Right atrium auricular region (tissue), 2 donors: ENCODE measurements at regions not wholly inside any gene's neighbourhood (a gene's known extent, or its start where the extent isn't known, plus 50 kb on each side); places are given as distances from the start of the nearest gene placed in this dataset.

Source experiments
- DNase-seq: peaks from one replicate; pipeline ENCODE4 v3.0.0-alpha.2; 2019; ENCODE audit warnings: low spot score
- H3K27ac ChIP-seq, 2 donors: fragments of 200-600 bp; sonication (generic); 1 replicate in 1 of 2; 2 replicates in 1 of 2; pipeline ENCODE4 v1.5.1; 2016 to 2019
- H3K27me3 ChIP-seq, 2 donors: fragments of 200-600 bp; sonication (generic); one replicate each; pipeline versions ENCODE4 v1.5.1 to v1.6.0; 2017 to 2019
- H3K36me3 ChIP-seq: fragments of 200-600 bp; sonication (generic); one replicate; pipeline ENCODE4 v1.5.1; 2016
- H3K4me1 ChIP-seq, 2 donors: fragments of 200-600 bp; sonication (generic); one replicate each; pipeline versions ENCODE4 v1.5.1 to v1.6.0; 2017 to 2019
- H3K4me3 ChIP-seq, 2 donors: fragments of 200-600 bp; sonication (generic); 1 replicate in 1 of 2; 2 replicates in 1 of 2; pipeline ENCODE4 v1.5.1; 2017 to 2019; ENCODE audit warnings: mild to moderate bottlenecking in 1 of 2, moderate library complexity in 1 of 2
- H3K9me3 ChIP-seq, 2 donors: fragments of 200-600 bp; sonication (generic); one replicate each; pipeline ENCODE4 v1.5.1; 2019
- TF ChIP-seq, protein P1 (sequence below), 2 donors: fragments of 200-600 bp; sonication (generic); IDR thresholded peaks; one replicate each; pipeline ENCODE4 v1.5.1; 2019; ENCODE audit warnings: antibody characterized with exemption in 2 of 2

DNA sequence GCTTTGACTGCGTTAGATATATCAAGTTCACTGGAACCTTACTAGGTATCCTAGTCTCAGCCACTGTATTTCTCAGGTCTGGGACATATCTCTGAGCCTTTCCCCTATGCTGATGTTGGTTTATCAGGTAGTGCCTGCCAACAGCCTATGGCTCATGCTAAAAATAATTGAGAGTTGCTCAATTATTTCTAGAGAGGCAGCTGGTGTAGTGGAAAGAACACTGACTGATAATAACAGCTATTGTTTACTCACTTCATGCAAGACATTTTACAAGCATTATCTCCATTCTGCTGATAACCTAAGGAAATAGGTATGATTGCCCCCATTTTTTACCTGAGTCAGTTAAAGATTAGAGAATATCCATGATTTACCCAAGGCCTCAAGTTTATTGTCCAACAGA, 231.4 kb downstream of the LRRN1 start:
- no peaks in the 10 kb centered on the region for H3K9me3 ChIP-seq
- no peak overlapping the region for H3K4me3 ChIP-seq
- no peak for DNase-seq
- no peaks in the 10 kb centered on the region for H3K4me1 ChIP-seq
- no peak overlapping the region for H3K27ac ChIP-seq
- TF ChIP-seq, protein P1, sequence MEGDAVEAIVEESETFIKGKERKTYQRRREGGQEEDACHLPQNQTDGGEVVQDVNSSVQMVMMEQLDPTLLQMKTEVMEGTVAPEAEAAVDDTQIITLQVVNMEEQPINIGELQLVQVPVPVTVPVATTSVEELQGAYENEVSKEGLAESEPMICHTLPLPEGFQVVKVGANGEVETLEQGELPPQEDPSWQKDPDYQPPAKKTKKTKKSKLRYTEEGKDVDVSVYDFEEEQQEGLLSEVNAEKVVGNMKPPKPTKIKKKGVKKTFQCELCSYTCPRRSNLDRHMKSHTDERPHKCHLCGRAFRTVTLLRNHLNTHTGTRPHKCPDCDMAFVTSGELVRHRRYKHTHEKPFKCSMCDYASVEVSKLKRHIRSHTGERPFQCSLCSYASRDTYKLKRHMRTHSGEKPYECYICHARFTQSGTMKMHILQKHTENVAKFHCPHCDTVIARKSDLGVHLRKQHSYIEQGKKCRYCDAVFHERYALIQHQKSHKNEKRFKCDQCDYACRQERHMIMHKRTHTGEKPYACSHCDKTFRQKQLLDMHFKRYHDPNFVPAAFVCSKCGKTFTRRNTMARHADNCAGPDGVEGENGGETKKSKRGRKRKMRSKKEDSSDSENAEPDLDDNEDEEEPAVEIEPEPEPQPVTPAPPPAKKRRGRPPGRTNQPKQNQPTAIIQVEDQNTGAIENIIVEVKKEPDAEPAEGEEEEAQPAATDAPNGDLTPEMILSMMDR (IDR thresholded peaks at IDR 0.05): no peak
- H3K27me3 ChIP-seq: no peaks in the 10 kb centered on the region
- H3K36me3 ChIP-seq: no peaks in the 10 kb centered on the region

DNA sequence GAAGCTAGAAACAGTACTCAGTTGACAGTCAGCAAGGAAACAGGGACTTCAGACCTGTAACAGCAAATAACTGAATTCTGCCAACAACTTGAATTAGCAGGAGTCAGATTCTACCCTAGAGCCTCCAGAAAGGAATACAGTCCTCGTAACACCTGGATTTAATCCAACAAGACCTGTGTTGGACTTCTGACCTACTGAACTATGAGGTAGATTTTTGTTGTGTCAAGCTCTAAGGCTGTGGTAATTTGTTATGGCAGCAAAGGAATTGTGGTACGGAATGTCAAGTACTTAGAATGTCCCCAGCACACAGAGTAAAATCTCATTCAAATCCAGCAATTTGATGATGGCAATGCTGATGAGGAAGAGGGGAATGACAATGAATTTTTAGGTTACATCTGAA, 234.1 kb downstream of the LRRN1 start:
- no peak overlapping the region for H3K4me3 ChIP-seq
- DNase-seq: no peak
- H3K27ac ChIP-seq: no peak overlapping the region
- H3K9me3 ChIP-seq: no peaks in the 10 kb centered on the region
- TF ChIP-seq, protein P1 (IDR thresholded peaks at IDR 0.05): no peak
- no peaks in the 10 kb centered on the region for H3K4me1 ChIP-seq
- H3K36me3 ChIP-seq: no peaks in the 10 kb centered on the region
- H3K27me3 ChIP-seq: no peaks in the 10 kb centered on the region

DNA sequence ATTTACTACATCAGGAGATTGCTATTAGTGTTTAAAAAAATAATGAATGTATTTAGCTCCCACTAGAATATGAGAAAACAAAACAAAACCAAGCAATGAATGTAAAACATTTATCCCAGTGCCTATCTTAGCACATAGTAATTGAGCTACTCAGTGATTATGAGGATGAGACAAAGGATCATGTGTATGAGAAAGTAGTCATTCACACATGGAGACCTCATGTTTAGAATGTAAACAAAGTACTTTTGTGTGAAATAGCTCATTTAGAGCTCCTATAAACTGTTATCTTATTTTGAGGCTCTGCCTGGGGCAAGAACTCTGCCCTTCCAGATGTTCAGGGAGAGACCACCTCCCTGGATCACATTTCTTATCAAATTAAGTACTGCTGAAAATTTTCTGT, 236.8 kb downstream of the LRRN1 start:
- no peaks in the 10 kb centered on the region for H3K9me3 ChIP-seq
- H3K4me1 ChIP-seq: no peaks in the 10 kb centered on the region
- TF ChIP-seq, protein P1 (IDR thresholded peaks at IDR 0.05): no peak
- no peaks in the 10 kb centered on the region for H3K27me3 ChIP-seq
- H3K4me3 ChIP-seq: no peak overlapping the region
- no peak overlapping the region for H3K27ac ChIP-seq
- no peak for DNase-seq
- H3K36me3 ChIP-seq: no peaks in the 10 kb centered on the region

DNA sequence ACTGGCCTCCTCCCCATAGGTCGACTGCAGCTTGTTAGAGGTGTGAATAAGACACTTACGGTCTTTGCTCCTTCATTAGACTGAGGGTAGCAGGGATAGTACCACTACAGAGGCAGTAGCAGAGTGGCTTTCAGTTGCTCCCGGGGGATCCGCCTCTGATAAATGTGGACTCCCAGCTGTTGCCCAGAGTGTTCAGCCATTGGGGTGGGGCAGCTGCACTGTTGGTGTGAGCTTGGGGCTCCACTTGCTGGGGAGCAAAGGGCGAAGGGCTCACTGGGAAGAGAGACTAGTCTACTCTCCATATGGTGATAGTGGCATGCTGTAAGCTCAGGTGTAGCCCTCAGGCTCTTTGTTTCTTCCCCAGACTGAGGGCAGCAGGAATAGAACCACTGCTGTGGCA, 239.1 kb downstream of the LRRN1 start:
- TF ChIP-seq, protein P1 (IDR thresholded peaks at IDR 0.05): no peak
- Histone ChIP-seq H3K27ac (no peak overlapping the region), H3K36me3 (no peaks in the 10 kb centered on the region), H3K9me3 (no peaks in the 10 kb centered on the region), H3K4me3 (no peak overlapping the region), H3K27me3 (no peaks in the 10 kb centered on the region), H3K4me1 (no peaks in the 10 kb centered on the region)
- no peak for DNase-seq

DNA sequence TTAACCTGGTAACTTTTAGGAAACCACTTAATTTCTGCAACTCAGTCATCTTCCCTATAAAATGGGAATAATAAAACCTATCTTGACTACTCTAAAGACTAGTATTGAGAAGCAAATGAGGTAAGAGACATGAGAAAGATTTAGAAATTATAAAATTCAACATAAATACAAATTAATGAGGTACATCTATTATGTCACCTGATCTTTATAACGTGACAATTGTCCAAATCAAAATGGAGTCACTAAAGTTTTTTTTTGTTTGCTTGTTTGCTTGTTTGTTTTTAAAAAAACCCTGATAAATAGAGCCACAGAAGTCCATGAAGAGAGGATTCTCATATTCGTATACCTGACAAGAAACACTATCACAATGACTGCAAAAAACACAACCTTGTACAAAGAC, 242.8 kb downstream of the LRRN1 start:
- H3K4me1 ChIP-seq: no peaks in the 10 kb centered on the region
- DNase-seq: no peak
- no peaks in the 10 kb centered on the region for H3K36me3 ChIP-seq
- H3K27me3 ChIP-seq: no peaks in the 10 kb centered on the region
- TF ChIP-seq, protein P1 (IDR thresholded peaks at IDR 0.05): no peak
- H3K9me3 ChIP-seq: no peaks in the 10 kb centered on the region
- no peak overlapping the region for H3K4me3 ChIP-seq
- H3K27ac ChIP-seq: no peak overlapping the region

DNA sequence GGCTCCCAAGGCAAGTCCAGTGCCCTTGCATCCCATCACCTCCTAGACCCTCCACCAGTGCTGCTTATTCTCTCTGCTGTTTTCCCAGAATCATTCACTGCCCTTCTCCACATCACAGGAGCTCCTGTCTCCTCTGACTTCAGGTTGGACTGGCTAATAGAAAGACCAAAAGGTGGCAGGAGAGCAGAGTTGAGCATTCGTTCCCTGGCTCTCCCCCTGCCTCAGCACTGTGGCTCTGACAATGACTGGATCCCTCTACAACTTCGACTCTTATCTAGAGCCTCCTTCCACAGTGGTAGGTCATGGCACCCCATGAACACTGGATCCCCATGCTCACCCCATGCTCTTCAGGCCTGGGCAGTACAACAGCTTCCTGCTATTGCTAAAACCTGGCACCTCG, 243.6 kb downstream of the LRRN1 start:
- no peaks in the 10 kb centered on the region for H3K36me3 ChIP-seq
- H3K4me1 ChIP-seq: no peaks in the 10 kb centered on the region
- H3K9me3 ChIP-seq: no peaks in the 10 kb centered on the region
- H3K4me3 ChIP-seq: no peak overlapping the region
- H3K27me3 ChIP-seq: no peaks in the 10 kb centered on the region
- TF ChIP-seq, protein P1 (IDR thresholded peaks at IDR 0.05): no peak
- no peak for DNase-seq
- no peak overlapping the region for H3K27ac ChIP-seq
